ENCODE measurements at regions not wholly inside any gene's neighbourhood (a gene's known extent, or its start where the extent isn't known, plus 50 kb on each side); places are given as distances from the start of the nearest gene placed in this dataset.

DNA sequence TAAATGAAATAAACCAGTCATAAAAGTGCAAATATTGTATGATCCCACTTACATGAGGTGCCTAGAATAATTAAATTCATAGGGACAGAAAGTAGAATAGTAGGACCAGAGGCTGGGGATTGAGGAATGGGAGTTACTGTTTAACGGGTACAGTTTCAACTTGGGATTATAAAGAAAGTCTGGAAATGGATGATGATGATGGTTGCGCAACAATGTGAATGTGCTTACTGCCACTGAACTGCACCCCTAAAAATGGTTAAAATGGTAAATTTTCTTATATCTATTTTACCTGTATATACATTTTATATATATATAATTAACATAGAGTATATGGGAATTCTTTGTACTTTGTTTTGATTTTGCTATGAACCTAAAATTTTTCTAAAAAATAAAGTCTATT lies 53.3 kb upstream of the L3MBTL3 start:
- H3K4me2 ChIP-seq = no peak overlapping the region
- H3K36me3 Mint-ChIP-seq (ENCODE audit: low read depth) = no peaks in the 10 kb centered on the region
- no peak overlapping the region for H3K27ac Mint-ChIP-seq
- DNase-seq (ENCODE audit: low spot score) (no peak), ATAC-seq (no peak)
- no peaks in the 10 kb centered on the region for H3F3A ChIP-seq (replicated peaks; ENCODE audit: low read depth)
- H3K4me3 ChIP-seq = no peak overlapping the region
- H4K20me1 ChIP-seq (replicated peaks; ENCODE audit: insufficient read depth) = no peaks in the 10 kb centered on the region
- H3K9me2 ChIP-seq (ENCODE audit: insufficient read depth) = peaks cover 11% of the 10 kb centered on the region; the same call in 1 of the 2 replicates
- H3K4me1 ChIP-seq (ENCODE audit: insufficient read depth) = no peaks in the 10 kb centered on the region
- H3K27me3 Mint-ChIP-seq (ENCODE audit: insufficient read depth, low read depth, poor library complexity) = peaks cover 1% of the 10 kb centered on the region
- H2AFZ ChIP-seq = no peak overlapping the region
- H3K27me3 ChIP-seq (ENCODE audit: insufficient read depth) = no peaks in the 10 kb centered on the region
- TF ChIP-seq ZNF331 (CRISPR knock-in tag; IDR thresholded peaks at IDR 0.05; ENCODE audit: low read depth) = no peak
- no peak for TF ChIP-seq STAT1 (IDR thresholded peaks at IDR 0.05; ENCODE audit: unreplicated experiment)
- TF ChIP-seq, protein P1, sequence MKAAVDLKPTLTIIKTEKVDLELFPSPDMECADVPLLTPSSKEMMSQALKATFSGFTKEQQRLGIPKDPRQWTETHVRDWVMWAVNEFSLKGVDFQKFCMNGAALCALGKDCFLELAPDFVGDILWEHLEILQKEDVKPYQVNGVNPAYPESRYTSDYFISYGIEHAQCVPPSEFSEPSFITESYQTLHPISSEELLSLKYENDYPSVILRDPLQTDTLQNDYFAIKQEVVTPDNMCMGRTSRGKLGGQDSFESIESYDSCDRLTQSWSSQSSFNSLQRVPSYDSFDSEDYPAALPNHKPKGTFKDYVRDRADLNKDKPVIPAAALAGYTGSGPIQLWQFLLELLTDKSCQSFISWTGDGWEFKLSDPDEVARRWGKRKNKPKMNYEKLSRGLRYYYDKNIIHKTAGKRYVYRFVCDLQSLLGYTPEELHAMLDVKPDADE (IDR thresholded peaks at IDR 0.05) = no peak
- no peak for TF ChIP-seq NANOG (IDR thresholded peaks at IDR 0.05; ENCODE audit: borderline replicate concordance)
- no peak for TF ChIP-seq ZNF114 (CRISPR knock-in tag; IDR thresholded peaks at IDR 0.05)
- no peak for TF ChIP-seq EZH2 (IDR thresholded peaks at IDR 0.05; ENCODE audit: low read depth, unreplicated experiment)
- TF ChIP-seq CREB1 (CRISPR knock-in tag; IDR thresholded peaks at IDR 0.05; ENCODE audit: low read depth) = no peak
- TF ChIP-seq, protein P2, sequence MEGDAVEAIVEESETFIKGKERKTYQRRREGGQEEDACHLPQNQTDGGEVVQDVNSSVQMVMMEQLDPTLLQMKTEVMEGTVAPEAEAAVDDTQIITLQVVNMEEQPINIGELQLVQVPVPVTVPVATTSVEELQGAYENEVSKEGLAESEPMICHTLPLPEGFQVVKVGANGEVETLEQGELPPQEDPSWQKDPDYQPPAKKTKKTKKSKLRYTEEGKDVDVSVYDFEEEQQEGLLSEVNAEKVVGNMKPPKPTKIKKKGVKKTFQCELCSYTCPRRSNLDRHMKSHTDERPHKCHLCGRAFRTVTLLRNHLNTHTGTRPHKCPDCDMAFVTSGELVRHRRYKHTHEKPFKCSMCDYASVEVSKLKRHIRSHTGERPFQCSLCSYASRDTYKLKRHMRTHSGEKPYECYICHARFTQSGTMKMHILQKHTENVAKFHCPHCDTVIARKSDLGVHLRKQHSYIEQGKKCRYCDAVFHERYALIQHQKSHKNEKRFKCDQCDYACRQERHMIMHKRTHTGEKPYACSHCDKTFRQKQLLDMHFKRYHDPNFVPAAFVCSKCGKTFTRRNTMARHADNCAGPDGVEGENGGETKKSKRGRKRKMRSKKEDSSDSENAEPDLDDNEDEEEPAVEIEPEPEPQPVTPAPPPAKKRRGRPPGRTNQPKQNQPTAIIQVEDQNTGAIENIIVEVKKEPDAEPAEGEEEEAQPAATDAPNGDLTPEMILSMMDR (conservative IDR thresholded peaks at IDR 0.05; ENCODE audit: low read depth in 2 of 2) = no peak
- no peaks in the 10 kb centered on the region for H3K79me2 ChIP-seq (replicated peaks; ENCODE audit: insufficient read depth)
- H3K9me3 Mint-ChIP-seq = peaks cover 6% of the 10 kb centered on the region; the same call in 2 of the 3 replicates
- H3K27ac ChIP-seq (ENCODE audit: low read depth) = no peak overlapping the region
- peaks cover 14% of the 10 kb centered on the region for H3K4me1 Mint-ChIP-seq
- no peak overlapping the region for H3K4me3 Mint-ChIP-seq
- no peaks in the 10 kb centered on the region for H3K36me3 ChIP-seq (ENCODE audit: insufficient read depth)

DNA sequence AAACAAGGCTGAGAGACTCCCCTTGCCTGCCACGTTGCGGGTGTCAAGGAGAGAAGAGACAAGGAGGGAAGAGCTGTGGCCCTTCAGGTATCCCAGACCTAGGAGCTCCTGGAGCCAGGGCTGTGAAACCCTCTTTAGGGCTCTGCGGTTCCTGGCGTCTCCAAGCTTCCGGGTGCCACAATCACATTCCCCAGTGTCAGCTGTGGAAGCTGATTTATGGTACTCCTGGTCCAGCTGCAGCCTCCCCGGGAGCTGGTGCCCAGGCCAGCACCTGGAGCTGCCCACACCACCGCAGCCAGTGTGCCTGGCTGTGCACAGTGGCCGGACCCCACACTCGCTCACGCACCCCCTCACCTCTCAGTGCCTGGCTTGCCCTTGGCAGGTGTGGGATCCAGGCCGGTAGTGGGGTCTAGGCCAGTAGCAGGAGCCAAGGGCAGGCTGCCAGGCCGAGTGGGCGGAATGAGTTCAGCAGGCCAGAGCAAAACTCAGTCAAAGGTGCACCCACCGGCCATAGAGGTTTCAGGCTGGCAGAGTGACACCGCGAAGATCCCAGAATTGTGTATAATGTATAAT lies 58.9 kb upstream of the L3MBTL3 start:
- Histone ChIP-seq H4K20me1 (replicated peaks; ENCODE audit: insufficient read depth) (no peaks in the 10 kb centered on the region), H3K79me2 (replicated peaks; ENCODE audit: insufficient read depth) (no peaks in the 10 kb centered on the region), H2AFZ (no peak overlapping the region), H3K27ac (ENCODE audit: low read depth) (no peak overlapping the region), H3K36me3 (ENCODE audit: insufficient read depth) (no peaks in the 10 kb centered on the region), H3F3A (replicated peaks; ENCODE audit: low read depth) (no peaks in the 10 kb centered on the region), H3K4me2 (no peak overlapping the region), H3K9me2 (ENCODE audit: insufficient read depth) (no peaks in the 10 kb centered on the region), H3K27me3 (ENCODE audit: insufficient read depth) (no peaks in the 10 kb centered on the region), H3K4me1 (ENCODE audit: insufficient read depth) (no peaks in the 10 kb centered on the region), H3K4me3 (no peak overlapping the region)
- H3K4me3 Mint-ChIP-seq = no peak overlapping the region
- peaks cover 6% of the 10 kb centered on the region; the same call in 2 of the 3 replicates for H3K9me3 Mint-ChIP-seq
- no peak overlapping the region for H3K27ac Mint-ChIP-seq
- H3K36me3 Mint-ChIP-seq (ENCODE audit: low read depth) = no peaks in the 10 kb centered on the region
- peaks cover 1% of the 10 kb centered on the region for H3K27me3 Mint-ChIP-seq (ENCODE audit: insufficient read depth, low read depth, poor library complexity)
- TF ChIP-seq JUNB (IDR thresholded peaks at IDR 0.05; ENCODE audit: unreplicated experiment) (no peak), NANOG (IDR thresholded peaks at IDR 0.05; ENCODE audit: borderline replicate concordance) (no peak), ZNF114 (CRISPR knock-in tag; IDR thresholded peaks at IDR 0.05) (no peak), CREB1 (CRISPR knock-in tag; IDR thresholded peaks at IDR 0.05; ENCODE audit: low read depth) (no peak), POLR2AphosphoS5 (IDR thresholded peaks at IDR 0.05; ENCODE audit: low read depth) (no peak), STAT1 (IDR thresholded peaks at IDR 0.05; ENCODE audit: unreplicated experiment) (no peak), ZNF331 (CRISPR knock-in tag; IDR thresholded peaks at IDR 0.05; ENCODE audit: low read depth) (no peak)
- TF ChIP-seq, protein P3, sequence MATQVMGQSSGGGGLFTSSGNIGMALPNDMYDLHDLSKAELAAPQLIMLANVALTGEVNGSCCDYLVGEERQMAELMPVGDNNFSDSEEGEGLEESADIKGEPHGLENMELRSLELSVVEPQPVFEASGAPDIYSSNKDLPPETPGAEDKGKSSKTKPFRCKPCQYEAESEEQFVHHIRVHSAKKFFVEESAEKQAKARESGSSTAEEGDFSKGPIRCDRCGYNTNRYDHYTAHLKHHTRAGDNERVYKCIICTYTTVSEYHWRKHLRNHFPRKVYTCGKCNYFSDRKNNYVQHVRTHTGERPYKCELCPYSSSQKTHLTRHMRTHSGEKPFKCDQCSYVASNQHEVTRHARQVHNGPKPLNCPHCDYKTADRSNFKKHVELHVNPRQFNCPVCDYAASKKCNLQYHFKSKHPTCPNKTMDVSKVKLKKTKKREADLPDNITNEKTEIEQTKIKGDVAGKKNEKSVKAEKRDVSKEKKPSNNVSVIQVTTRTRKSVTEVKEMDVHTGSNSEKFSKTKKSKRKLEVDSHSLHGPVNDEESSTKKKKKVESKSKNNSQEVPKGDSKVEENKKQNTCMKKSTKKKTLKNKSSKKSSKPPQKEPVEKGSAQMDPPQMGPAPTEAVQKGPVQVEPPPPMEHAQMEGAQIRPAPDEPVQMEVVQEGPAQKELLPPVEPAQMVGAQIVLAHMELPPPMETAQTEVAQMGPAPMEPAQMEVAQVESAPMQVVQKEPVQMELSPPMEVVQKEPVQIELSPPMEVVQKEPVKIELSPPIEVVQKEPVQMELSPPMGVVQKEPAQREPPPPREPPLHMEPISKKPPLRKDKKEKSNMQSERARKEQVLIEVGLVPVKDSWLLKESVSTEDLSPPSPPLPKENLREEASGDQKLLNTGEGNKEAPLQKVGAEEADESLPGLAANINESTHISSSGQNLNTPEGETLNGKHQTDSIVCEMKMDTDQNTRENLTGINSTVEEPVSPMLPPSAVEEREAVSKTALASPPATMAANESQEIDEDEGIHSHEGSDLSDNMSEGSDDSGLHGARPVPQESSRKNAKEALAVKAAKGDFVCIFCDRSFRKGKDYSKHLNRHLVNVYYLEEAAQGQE (IDR thresholded peaks at IDR 0.05; ENCODE audit: unreplicated experiment) = no peak
- TF ChIP-seq, protein P2 (conservative IDR thresholded peaks at IDR 0.05; ENCODE audit: low read depth in 2 of 2) = no peak
- TF ChIP-seq, protein P1 (IDR thresholded peaks at IDR 0.05) = no peak
- H3K4me1 Mint-ChIP-seq = no peaks in the 10 kb centered on the region; the same call in 2 of the 3 replicates
- no peak for ATAC-seq
- DNase-seq (ENCODE audit: low spot score) = no peak
